ENCODE measurements at regions not wholly inside any gene's neighbourhood (a gene's known extent, or its start where the extent isn't known, plus 50 kb on each side); places are given as distances from the start of the nearest gene placed in this dataset.

DNA sequence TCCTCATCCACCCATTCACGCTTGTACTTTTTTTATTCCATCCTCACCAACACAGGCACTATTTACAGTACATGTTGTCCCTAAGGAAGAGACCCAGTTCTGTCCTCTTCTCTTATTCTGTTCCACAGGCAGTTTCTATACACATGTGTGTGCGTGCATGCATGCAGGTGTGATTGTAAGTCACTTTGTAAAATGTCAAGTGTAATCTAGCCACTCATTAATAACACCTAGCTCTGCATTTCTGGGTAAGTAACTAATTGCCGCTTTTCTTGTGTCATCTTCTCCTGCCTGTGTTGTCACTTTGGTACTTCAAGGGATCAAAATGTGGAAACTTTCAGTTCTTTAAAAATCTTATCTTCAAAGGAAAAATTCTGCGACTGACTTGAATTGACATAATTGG lies 377.2 kb downstream of the SEC16B start:
- no peak for TF ChIP-seq POLR2A (IDR thresholded peaks at IDR 0.05)
- TF ChIP-seq, protein P1, sequence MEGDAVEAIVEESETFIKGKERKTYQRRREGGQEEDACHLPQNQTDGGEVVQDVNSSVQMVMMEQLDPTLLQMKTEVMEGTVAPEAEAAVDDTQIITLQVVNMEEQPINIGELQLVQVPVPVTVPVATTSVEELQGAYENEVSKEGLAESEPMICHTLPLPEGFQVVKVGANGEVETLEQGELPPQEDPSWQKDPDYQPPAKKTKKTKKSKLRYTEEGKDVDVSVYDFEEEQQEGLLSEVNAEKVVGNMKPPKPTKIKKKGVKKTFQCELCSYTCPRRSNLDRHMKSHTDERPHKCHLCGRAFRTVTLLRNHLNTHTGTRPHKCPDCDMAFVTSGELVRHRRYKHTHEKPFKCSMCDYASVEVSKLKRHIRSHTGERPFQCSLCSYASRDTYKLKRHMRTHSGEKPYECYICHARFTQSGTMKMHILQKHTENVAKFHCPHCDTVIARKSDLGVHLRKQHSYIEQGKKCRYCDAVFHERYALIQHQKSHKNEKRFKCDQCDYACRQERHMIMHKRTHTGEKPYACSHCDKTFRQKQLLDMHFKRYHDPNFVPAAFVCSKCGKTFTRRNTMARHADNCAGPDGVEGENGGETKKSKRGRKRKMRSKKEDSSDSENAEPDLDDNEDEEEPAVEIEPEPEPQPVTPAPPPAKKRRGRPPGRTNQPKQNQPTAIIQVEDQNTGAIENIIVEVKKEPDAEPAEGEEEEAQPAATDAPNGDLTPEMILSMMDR (IDR thresholded peaks at IDR 0.05): no peak
